Trophoblast cell (in vitro differentiated cells and primary cell): ENCODE measurements at regions not wholly inside any gene's neighbourhood (a gene's known extent, or its start where the extent isn't known, plus 50 kb on each side); places are given as distances from the start of the nearest gene placed in this dataset.

Experiments
- DNase-seq, 2 donors: peaks; one replicate each; pipeline ENCODE4 v3.0.0-alpha.2; 2016
- H2AFZ ChIP-seq: 2 replicates; pipeline ENCODE4 v1.6.1; 2013; ENCODE audit warnings: low read length, moderate library complexity, mild to moderate bottlenecking; ENCODE audit not compliant: insufficient read depth, poor library complexity
- H2AK5ac ChIP-seq: 2 replicates; pipeline ENCODE4 v1.6.1; 2013; ENCODE audit warnings: mild to moderate bottlenecking, low read length
- H2BK120ac ChIP-seq: 2 replicates; pipeline ENCODE4 v1.6.1; 2013; ENCODE audit warnings: low read length, mild to moderate bottlenecking, moderate library complexity; ENCODE audit not compliant: insufficient read depth, poor library complexity
- H2BK12ac ChIP-seq: 2 replicates; pipeline ENCODE4 v1.6.1; 2013; ENCODE audit warnings: mild to moderate bottlenecking, low read length, moderate library complexity
- H2BK5ac ChIP-seq: 2 replicates; pipeline ENCODE4 v1.6.1; 2013; ENCODE audit warnings: low read length, low read depth, moderate library complexity, mild to moderate bottlenecking; ENCODE audit not compliant: poor library complexity
- H3K14ac ChIP-seq: 2 replicates; pipeline ENCODE4 v1.6.1; 2013; ENCODE audit warnings: mild to moderate bottlenecking, low read length
- H3K18ac ChIP-seq: 2 replicates; pipeline ENCODE4 v1.6.1; 2013; ENCODE audit warnings: mild to moderate bottlenecking, low read length
- H3K23ac ChIP-seq: 2 replicates; pipeline ENCODE4 v1.6.1; 2013; ENCODE audit warnings: low read length
- H3K27ac ChIP-seq: 2 replicates; pipeline ENCODE4 v1.5.1; 2013; ENCODE audit warnings: low read depth, mild to moderate bottlenecking, inconsistent platforms, low read length, moderate library complexity
- H3K27me3 ChIP-seq: 2 replicates; pipeline ENCODE4 v1.6.1; 2013; ENCODE audit warnings: inconsistent platforms, mild to moderate bottlenecking, low read length, moderate library complexity; ENCODE audit not compliant: insufficient read depth
- H3K36me3 ChIP-seq, 2 experiments: 1 replicate in 1 of 2; 2 replicates in 1 of 2; pipeline ENCODE4 v1.6.1; 2013; ENCODE audit warnings: low read length in 2 of 2, mild to moderate bottlenecking in 2 of 2, moderate library complexity in 1 of 2; ENCODE audit not compliant: insufficient read depth in 2 of 2, control insufficient read depth in 1 of 2
- H3K4ac ChIP-seq: 2 replicates; pipeline ENCODE4 v1.6.1; 2013; ENCODE audit warnings: low read depth, mild to moderate bottlenecking, low read length, moderate library complexity
- H3K4me1 ChIP-seq, 2 experiments: 1 replicate in 1 of 2; 2 replicates in 1 of 2; pipeline ENCODE4 v1.6.1; 2013; ENCODE audit warnings: low read length in 2 of 2, mild to moderate bottlenecking in 2 of 2, moderate library complexity in 1 of 2; ENCODE audit not compliant: insufficient read depth in 2 of 2, control insufficient read depth in 1 of 2
- H3K4me2 ChIP-seq: 2 replicates; pipeline ENCODE4 v1.6.1; 2013; ENCODE audit warnings: inconsistent platforms, mild to moderate bottlenecking, low read length, moderate library complexity
- H3K4me3 ChIP-seq: 2 replicates; pipeline ENCODE4 v1.5.1; 2013; ENCODE audit warnings: mild to moderate bottlenecking, low read depth, low read length, inconsistent platforms
- H3K79me1 ChIP-seq: one replicate; pipeline ENCODE4 v1.6.1; 2013; ENCODE audit warnings: low read length
- H3K79me2 ChIP-seq: 2 replicates; pipeline ENCODE4 v1.6.1; 2013; ENCODE audit warnings: low read length, mild to moderate bottlenecking; ENCODE audit not compliant: control insufficient read depth, insufficient read depth, poor library complexity
- H3K9ac ChIP-seq: 2 replicates; pipeline ENCODE4 v1.6.1; 2013; ENCODE audit warnings: mild to moderate bottlenecking, low read length
- H3K9me3 ChIP-seq: 2 replicates; pipeline ENCODE4 v1.6.1; 2013; ENCODE audit warnings: low read depth, mild to moderate bottlenecking, control low read depth, inconsistent platforms, low read length; ENCODE audit not compliant: insufficient read depth
- H4K12ac ChIP-seq: 2 replicates; pipeline ENCODE4 v1.6.1; 2013; ENCODE audit warnings: low read depth, mild to moderate bottlenecking, low read length, moderate library complexity
- H4K8ac ChIP-seq: 2 replicates; pipeline ENCODE4 v1.6.1; 2013; ENCODE audit warnings: low read depth, mild to moderate bottlenecking, low read length, moderate library complexity
- H4K91ac ChIP-seq: one replicate; pipeline ENCODE4 v1.6.1; 2013; ENCODE audit warnings: low read depth, mild to moderate bottlenecking, low read length, moderate library complexity
- WGBS: extraction: QIAGEN DNeasy Blood & Tissue Kit; methylation state at CpG from one replicate; pipeline ENCODE4 v1.1.7; 2013; ENCODE audit warnings: missing lambda C conversion rate; ENCODE audit not compliant: insufficient read length, insufficient coverage; ENCODE audit errors: extremely low coverage; 5-methylcytosine and 5-hydroxymethylcytosine counted together

- H3K27me3 ChIP-seq = no peaks in the 10 kb centered on the region
- no peaks in the 10 kb centered on the region for H3K79me2 ChIP-seq
- H2BK120ac ChIP-seq = no peak overlapping the region
- H3K4me1 ChIP-seq = no peaks in the 10 kb centered on the region
- H3K4me2 ChIP-seq = no peak overlapping the region
- no peak overlapping the region for H2AFZ ChIP-seq
- no peak overlapping the region for H2AK5ac ChIP-seq
- H3K27ac ChIP-seq = no peak overlapping the region
- no peak overlapping the region for H4K12ac ChIP-seq
- no CpG with 5 or more reads among the region's 1 CpG for WGBS
- H3K79me1 ChIP-seq = no peaks in the 10 kb centered on the region
- no peak overlapping the region for H4K91ac ChIP-seq
- no peak overlapping the region for H3K18ac ChIP-seq
- no peak overlapping the region for H3K14ac ChIP-seq
- no peak overlapping the region for H3K9ac ChIP-seq
- H3K23ac ChIP-seq = no peak overlapping the region
- no peak overlapping the region for H3K4ac ChIP-seq
- H3K9me3 ChIP-seq = no peaks in the 10 kb centered on the region
- no peaks in the 10 kb centered on the region for H3K36me3 ChIP-seq
- H4K8ac ChIP-seq = no peak overlapping the region
- H2BK12ac ChIP-seq = no peak overlapping the region
- DNase-seq = no peak
- H2BK5ac ChIP-seq = no peak overlapping the region
- no peak overlapping the region for H3K4me3 ChIP-seq
Measured at GRCh38 chr3:167162083-167162482, 218.0 kb downstream of the ZBBX start.

- H3K79me1 ChIP-seq = no peaks in the 10 kb centered on the region
- H3K27me3 ChIP-seq = no peaks in the 10 kb centered on the region
- H2BK12ac ChIP-seq = no peak overlapping the region
- no peak overlapping the region for H3K23ac ChIP-seq
- H3K27ac ChIP-seq = no peak overlapping the region
- no peak overlapping the region for H2AK5ac ChIP-seq
- no peak overlapping the region for H3K18ac ChIP-seq
- no peak overlapping the region for H3K14ac ChIP-seq
- no peak overlapping the region for H3K4me3 ChIP-seq
- no peak overlapping the region for H2AFZ ChIP-seq
- no peak overlapping the region for H4K12ac ChIP-seq
- H3K4ac ChIP-seq = no peak overlapping the region
- WGBS = no CpG with 5 or more reads among the region's 1 CpG
- peaks cover 2% of the 10 kb centered on the region for H3K9me3 ChIP-seq
- no peak for DNase-seq
- H2BK5ac ChIP-seq = no peak overlapping the region
- H3K9ac ChIP-seq = no peak overlapping the region
- no peak overlapping the region for H4K8ac ChIP-seq
- no peaks in the 10 kb centered on the region for H3K36me3 ChIP-seq
- H3K4me2 ChIP-seq = no peak overlapping the region
- no peak overlapping the region for H4K91ac ChIP-seq
- no peak overlapping the region for H2BK120ac ChIP-seq
- H3K4me1 ChIP-seq = no peaks in the 10 kb centered on the region
- H3K79me2 ChIP-seq = no peaks in the 10 kb centered on the region
Measured at GRCh38 chr3:167160781-167161180, 219.3 kb downstream of the ZBBX start.

- Histone ChIP-seq H3K9ac (no peak overlapping the region), H4K12ac (no peak overlapping the region), H3K27me3 (no peaks in the 10 kb centered on the region), H4K8ac (no peak overlapping the region), H2AK5ac (no peak overlapping the region), H3K27ac (no peak overlapping the region), H3K14ac (no peak overlapping the region), H3K4me2 (no peak overlapping the region), H2BK120ac (no peak overlapping the region), H3K36me3 (no peaks in the 10 kb centered on the region), H3K23ac (no peak overlapping the region), H4K91ac (no peak overlapping the region), H2BK12ac (no peak overlapping the region), H3K4me1 (no peaks in the 10 kb centered on the region), H3K79me2 (no peaks in the 10 kb centered on the region), H3K4ac (no peak overlapping the region), H3K9me3 (peaks cover 2% of the 10 kb centered on the region), H3K18ac (no peak overlapping the region), H3K79me1 (no peaks in the 10 kb centered on the region), H2AFZ (no peak overlapping the region), H3K4me3 (no peak overlapping the region), H2BK5ac (no peak overlapping the region)
- no CpG with 5 or more reads among the region's 2 CpGs for WGBS
- DNase-seq = no peak
Measured at GRCh38 chr3:167151636-167152035, 228.5 kb downstream of the ZBBX start.

GRCh38 chr3:167148136-167148535, 232.0 kb downstream of the ZBBX start:
- Histone ChIP-seq H3K9me3 (no peaks in the 10 kb centered on the region), H3K14ac (no peak overlapping the region), H3K36me3 (no peaks in the 10 kb centered on the region), H4K91ac (no peak overlapping the region), H3K4me3 (no peak overlapping the region), H4K8ac (no peak overlapping the region), H3K27me3 (no peaks in the 10 kb centered on the region), H3K79me1 (no peaks in the 10 kb centered on the region), H2BK5ac (no peak overlapping the region), H2BK12ac (no peak overlapping the region), H4K12ac (no peak overlapping the region), H3K4me1 (no peaks in the 10 kb centered on the region), H3K23ac (no peak overlapping the region), H3K9ac (no peak overlapping the region), H3K18ac (no peak overlapping the region), H2AK5ac (no peak overlapping the region), H3K4ac (no peak overlapping the region), H2BK120ac (no peak overlapping the region), H3K27ac (no peak overlapping the region), H2AFZ (no peak overlapping the region), H3K79me2 (no peaks in the 10 kb centered on the region), H3K4me2 (no peak overlapping the region)
- DNase-seq = no peak
- whole genome bisulfite sequencing = 100% methylated on average over 1 of the region's 4 CpGs
